Stomach (tissue), 4 donors: ENCODE measurements at regions not wholly inside any gene's neighbourhood (a gene's known extent, or its start where the extent isn't known, plus 50 kb on each side); places are given as distances from the start of the nearest gene placed in this dataset.

Source experiments
- CTCF ChIP-seq, 7 experiments: fragments of 450-650 bp in 4 of 7; fragments of 200-600 bp in 3 of 7; sonication (generic) in 3 of 7; IDR thresholded peaks; one replicate each; pipeline ENCODE4 v1.5.1; 2016 to 2019; ENCODE audit warnings: antibody characterized with exemption in 7 of 7, control low read depth in 2 of 7, mild to moderate bottlenecking in 1 of 7
- POLR2A ChIP-seq, 4 donors: fragments of 450-650 bp; IDR thresholded peaks; one replicate each; pipeline ENCODE4 v1.6.1; 2016; ENCODE audit warnings: antibody characterized with exemption in 4 of 4, control low read depth in 2 of 4, mild to moderate bottlenecking in 1 of 4, moderate library complexity in 1 of 4

- TF ChIP-seq CTCF (IDR thresholded peaks at IDR 0.05): no peak
- TF ChIP-seq POLR2A (IDR thresholded peaks at IDR 0.05): no peak
Measured at GRCh38 chr9:11973011-11973410, 720.2 kb upstream of the TYRP1 start.
